H4 (cell line): ENCODE measurements at regions not wholly inside any gene's neighbourhood (a gene's known extent, or its start where the extent isn't known, plus 50 kb on each side); places are given as distances from the start of the nearest gene placed in this dataset.
A peak's percentile ranks its signal among the peaks of the same experiment; 100 is the strongest.

ENCODE experiments used
- DNase-seq: peaks from one replicate; pipeline ENCODE4 v3.0.0-alpha.2; 2015; ENCODE audit warnings: low spot score

- DNase-seq = no peak
Measured at GRCh38 chr21:23743821-23744220, 1863.5 kb downstream of the MRPL39 start.

GRCh38 chr21:23740463-23740862 lies 1866.8 kb downstream of the MRPL39 start:
- DNase-seq = no peak

- DNase-seq = no peak
Measured at GRCh38 chr21:23732776-23733175, 1874.5 kb downstream of the MRPL39 start.

- DNase-seq = no peak
Measured at GRCh38 chr21:23729331-23729730, 1878.0 kb downstream of the MRPL39 start.

GRCh38 chr21:23725576-23725975 lies 1881.7 kb downstream of the MRPL39 start:
- DNase-seq = peak; percentile 12

- DNase-seq = no peak
Measured at GRCh38 chr21:23718446-23719285, 1888.6 kb downstream of the MRPL39 start.

GRCh38 chr21:23712166-23712565 lies 1895.1 kb downstream of the MRPL39 start:
- no peak for DNase-seq

GRCh38 chr21:23706431-23706830 lies 1900.8 kb downstream of the MRPL39 start:
- no peak for DNase-seq

- DNase-seq = no peak
Measured at GRCh38 chr21:23699402-23699801, 1907.9 kb downstream of the MRPL39 start.

GRCh38 chr21:23698619-23699018 lies 1908.7 kb downstream of the MRPL39 start:
- no peak for DNase-seq

GRCh38 chr21:23695443-23695842 lies 1911.8 kb downstream of the MRPL39 start:
- no peak for DNase-seq

- no peak for DNase-seq
Measured at GRCh38 chr21:23694390-23694789, 1912.9 kb downstream of the MRPL39 start.

- peak; percentile 56 for DNase-seq
Measured at GRCh38 chr21:23690316-23690715, 1917.0 kb downstream of the MRPL39 start.

GRCh38 chr21:23686737-23687523 lies 1920.4 kb downstream of the MRPL39 start:
- DNase-seq = no peak

- DNase-seq = no peak
Measured at GRCh38 chr21:23684431-23684830, 1922.8 kb downstream of the MRPL39 start.

- no peak for DNase-seq
Measured at GRCh38 chr21:23664193-23664694, 1943.0 kb downstream of the MRPL39 start.

- DNase-seq = no peak
Measured at GRCh38 chr21:23660560-23660959, 1946.7 kb downstream of the MRPL39 start.

GRCh38 chr21:23644768-23645167 lies 1962.5 kb downstream of the MRPL39 start:
- no peak for DNase-seq

GRCh38 chr21:23639721-23640120 lies 1967.6 kb downstream of the MRPL39 start:
- DNase-seq = no peak

GRCh38 chr21:23638131-23638695 lies 1969.1 kb downstream of the MRPL39 start:
- DNase-seq = no peak

- DNase-seq = no peak
Measured at GRCh38 chr21:23633447-23633940, 1973.8 kb downstream of the MRPL39 start.

- no peak for DNase-seq
Measured at GRCh38 chr21:23624281-23624680, 1983.0 kb downstream of the MRPL39 start.
